Transverse colon (tissue), 3 donors: ENCODE measurements at regions not wholly inside any gene's neighbourhood (a gene's known extent, or its start where the extent isn't known, plus 50 kb on each side); places are given as distances from the start of the nearest gene placed in this dataset.

Experiments
- EP300 ChIP-seq: sonication (generic); formaldehyde crosslinking; IDR thresholded peaks from one replicate; pipeline ENCODE4 v1.6.1; 2017; ENCODE audit warnings: antibody characterized with exemption, low read depth
- TF ChIP-seq, protein P1 (sequence below), 5 experiments: fragments of 200-600 bp in 3 of 5; fragments of 450-650 bp in 2 of 5; sonication (generic) in 3 of 5; IDR thresholded peaks; 1 replicate in 2 of 5; 2 replicates in 3 of 5; pipeline ENCODE4 v1.5.1; 2016 to 2017; ENCODE audit warnings: antibody characterized with exemption in 5 of 5, inconsistent platforms in 3 of 5, mild to moderate bottlenecking in 2 of 5, moderate library complexity in 1 of 5

DNA sequence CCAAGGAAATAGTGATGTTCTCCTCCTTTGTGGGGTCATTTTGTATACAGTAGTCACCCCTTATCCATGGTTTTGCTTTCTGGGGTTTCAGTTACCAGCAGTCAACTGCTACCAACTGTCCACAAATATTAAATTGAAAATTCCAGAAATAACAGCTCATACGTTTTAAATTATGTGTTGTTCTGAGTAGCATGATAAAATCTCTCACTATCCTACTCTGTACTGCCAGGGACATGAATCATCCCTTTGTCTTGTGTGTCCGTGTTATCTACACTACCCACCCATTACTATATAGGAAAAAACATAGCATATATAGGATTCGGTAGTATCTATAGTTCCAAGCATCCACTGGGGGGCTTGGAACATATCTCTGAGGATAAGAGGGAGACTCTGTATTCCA lies 120.9 kb upstream of the DCC start:
- TF ChIP-seq EP300 = no peak
- TF ChIP-seq, protein P1, sequence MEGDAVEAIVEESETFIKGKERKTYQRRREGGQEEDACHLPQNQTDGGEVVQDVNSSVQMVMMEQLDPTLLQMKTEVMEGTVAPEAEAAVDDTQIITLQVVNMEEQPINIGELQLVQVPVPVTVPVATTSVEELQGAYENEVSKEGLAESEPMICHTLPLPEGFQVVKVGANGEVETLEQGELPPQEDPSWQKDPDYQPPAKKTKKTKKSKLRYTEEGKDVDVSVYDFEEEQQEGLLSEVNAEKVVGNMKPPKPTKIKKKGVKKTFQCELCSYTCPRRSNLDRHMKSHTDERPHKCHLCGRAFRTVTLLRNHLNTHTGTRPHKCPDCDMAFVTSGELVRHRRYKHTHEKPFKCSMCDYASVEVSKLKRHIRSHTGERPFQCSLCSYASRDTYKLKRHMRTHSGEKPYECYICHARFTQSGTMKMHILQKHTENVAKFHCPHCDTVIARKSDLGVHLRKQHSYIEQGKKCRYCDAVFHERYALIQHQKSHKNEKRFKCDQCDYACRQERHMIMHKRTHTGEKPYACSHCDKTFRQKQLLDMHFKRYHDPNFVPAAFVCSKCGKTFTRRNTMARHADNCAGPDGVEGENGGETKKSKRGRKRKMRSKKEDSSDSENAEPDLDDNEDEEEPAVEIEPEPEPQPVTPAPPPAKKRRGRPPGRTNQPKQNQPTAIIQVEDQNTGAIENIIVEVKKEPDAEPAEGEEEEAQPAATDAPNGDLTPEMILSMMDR (IDR thresholded peaks at IDR 0.05) = no peak
